ENCODE measurements at regions not wholly inside any gene's neighbourhood (a gene's known extent, or its start where the extent isn't known, plus 50 kb on each side); places are given as distances from the start of the nearest gene placed in this dataset.

GRCh38 chr13:69623973-69624372 lies 483.7 kb upstream of the ATXN8OS start:
- no peak for TF ChIP-seq POLR2A (IDR thresholded peaks at IDR 0.05)
- no peak for TF ChIP-seq CTCF (IDR thresholded peaks at IDR 0.05)
